Suppressor macrophage (primary cell): ENCODE measurements at regions not wholly inside any gene's neighbourhood (a gene's known extent, or its start where the extent isn't known, plus 50 kb on each side); places are given as distances from the start of the nearest gene placed in this dataset.
A peak's percentile ranks its signal among the peaks of the same experiment; 100 is the strongest.

ENCODE experiments used
- DNase-seq, 4 experiments: peaks; one replicate each; pipeline ENCODE4 v3.0.0-alpha.2; 2020 to 2022

GRCh38 chr18:72692086-72692485 lies 147.9 kb upstream of the CBLN2 start:
- no peak for DNase-seq

- DNase-seq, result no peak
Measured at GRCh38 chr18:72687736-72688135, 143.6 kb upstream of the CBLN2 start.

GRCh38 chr18:72675394-72675793 lies 131.3 kb upstream of the CBLN2 start:
- no peak for DNase-seq

GRCh38 chr18:72674710-72675109 lies 130.6 kb upstream of the CBLN2 start:
- no peak for DNase-seq

- DNase-seq, result peak in 1 of 4 experiments; percentile 7
Measured at GRCh38 chr18:72673242-72673641, 129.1 kb upstream of the CBLN2 start.

GRCh38 chr18:72672364-72673184 lies 128.4 kb upstream of the CBLN2 start:
- DNase-seq, result peak; percentile 35 to 53 (median 44)

GRCh38 chr18:72667932-72668331 lies 123.8 kb upstream of the CBLN2 start:
- DNase-seq, result no peak

GRCh38 chr18:72652990-72653593 lies 109.0 kb upstream of the CBLN2 start:
- DNase-seq, result peak; percentile 28 to 53 (median 48)

- no peak for DNase-seq
Measured at GRCh38 chr18:72651033-72651432, 106.9 kb upstream of the CBLN2 start.

- no peak for DNase-seq
Measured at GRCh38 chr18:72648481-72648960, 104.4 kb upstream of the CBLN2 start.

- DNase-seq, result no peak
Measured at GRCh38 chr18:72648079-72648478, 103.9 kb upstream of the CBLN2 start.

- no peak for DNase-seq
Measured at GRCh38 chr18:72640557-72640956, 96.4 kb upstream of the CBLN2 start.

- DNase-seq, result no peak
Measured at GRCh38 chr18:72638376-72638775, 94.2 kb upstream of the CBLN2 start.

- DNase-seq, result no peak
Measured at GRCh38 chr18:72637721-72638120, 93.6 kb upstream of the CBLN2 start.

GRCh38 chr18:72637299-72637698 lies 93.2 kb upstream of the CBLN2 start:
- DNase-seq, result no peak

- DNase-seq, result no peak
Measured at GRCh38 chr18:72636611-72637010, 92.5 kb upstream of the CBLN2 start.

- DNase-seq, result no peak
Measured at GRCh38 chr18:72634500-72634899, 90.4 kb upstream of the CBLN2 start.

GRCh38 chr18:72630991-72631390 lies 86.8 kb upstream of the CBLN2 start:
- no peak for DNase-seq

- no peak for DNase-seq
Measured at GRCh38 chr18:72623444-72623843, 79.3 kb upstream of the CBLN2 start.

- DNase-seq, result no peak
Measured at GRCh38 chr18:72613534-72613930, 69.4 kb upstream of the CBLN2 start.

GRCh38 chr18:72612894-72613533 lies 68.9 kb upstream of the CBLN2 start:
- peak; percentile 5 to 38 (median 25) for DNase-seq

- DNase-seq, result no peak
Measured at GRCh38 chr18:72605376-72605775, 61.2 kb upstream of the CBLN2 start.

GRCh38 chr18:72601944-72602343 lies 57.8 kb upstream of the CBLN2 start:
- no peak for DNase-seq

GRCh38 chr18:72601481-72601880 lies 57.3 kb upstream of the CBLN2 start:
- DNase-seq, result no peak
